RPMI8226 (cell line): ENCODE measurements at regions not wholly inside any gene's neighbourhood (a gene's known extent, or its start where the extent isn't known, plus 50 kb on each side); places are given as distances from the start of the nearest gene placed in this dataset.

Experiments
- DNase-seq: peaks from one replicate; pipeline ENCODE4 v3.0.0-alpha.2; 2015

- DNase-seq, result no peak
These were observed 852.1 kb downstream of the MAT2B start for GRCh38 chr5:164357395-164358033.

GRCh38 chr5:164358531-164359259, 853.3 kb downstream of the MAT2B start:
- DNase-seq, result no peak

- no peak for DNase-seq
These were observed 854.1 kb downstream of the MAT2B start for GRCh38 chr5:164359260-164360255.

GRCh38 chr5:164360589-164360988, 855.2 kb downstream of the MAT2B start:
- no peak for DNase-seq

- DNase-seq, result no peak
These were observed 856.6 kb downstream of the MAT2B start for GRCh38 chr5:164361986-164362385.

- DNase-seq, result no peak
These were observed 857.4 kb downstream of the MAT2B start for GRCh38 chr5:164362835-164363234.

GRCh38 chr5:164364237-164365208, 859.1 kb downstream of the MAT2B start:
- DNase-seq, result no peak

- DNase-seq, result no peak
These were observed 865.4 kb downstream of the MAT2B start for GRCh38 chr5:164370841-164371240.

GRCh38 chr5:164372892-164373291, 867.5 kb downstream of the MAT2B start:
- DNase-seq, result no peak

- DNase-seq, result no peak
These were observed 868.5 kb downstream of the MAT2B start for GRCh38 chr5:164373876-164374275.

- no peak for DNase-seq
These were observed 869.6 kb downstream of the MAT2B start for GRCh38 chr5:164375051-164375450.

- no peak for DNase-seq
These were observed 871.4 kb downstream of the MAT2B start for GRCh38 chr5:164376843-164377242.

- DNase-seq, result no peak
These were observed 872.3 kb downstream of the MAT2B start for GRCh38 chr5:164377746-164378145.

- no peak for DNase-seq
These were observed 878.2 kb downstream of the MAT2B start for GRCh38 chr5:164383662-164384061.

GRCh38 chr5:164392531-164392930, 887.1 kb downstream of the MAT2B start:
- no peak for DNase-seq

- DNase-seq, result no peak
These were observed 889.3 kb downstream of the MAT2B start for GRCh38 chr5:164394686-164395194.

- no peak for DNase-seq
These were observed 907.1 kb downstream of the MAT2B start for GRCh38 chr5:164412531-164412930.

GRCh38 chr5:164420161-164420560, 914.7 kb downstream of the MAT2B start:
- no peak for DNase-seq

- no peak for DNase-seq
These were observed 917.0 kb downstream of the MAT2B start for GRCh38 chr5:164422400-164422799.

GRCh38 chr5:164431634-164432304, 926.4 kb downstream of the MAT2B start:
- DNase-seq, result no peak
